MM.1S (cell line): ENCODE measurements at regions not wholly inside any gene's neighbourhood (a gene's known extent, or its start where the extent isn't known, plus 50 kb on each side); places are given as distances from the start of the nearest gene placed in this dataset.

Source experiments
- DNase-seq: peaks from one replicate; pipeline ENCODE4 v3.0.0-alpha.2; 2015
- H2AFZ ChIP-seq: fragments of 300-600 bp; sonication (generic); 2 replicates; pipeline ENCODE4 v1.6.0; 2016; ENCODE audit warnings: antibody characterized with exemption, low read length
- H3F3A ChIP-seq: fragments of 300-600 bp; sonication (generic); 2 replicates; pipeline ENCODE4 v1.6.1; 2016; ENCODE audit warnings: mild to moderate bottlenecking, antibody characterized with exemption, low read length, moderate library complexity, mixed read lengths; ENCODE audit not compliant: insufficient read depth
- H3K27ac ChIP-seq: fragments of 300-600 bp; sonication (generic); 2 replicates; pipeline ENCODE4 v1.5.1; 2016; ENCODE audit warnings: mild to moderate bottlenecking, low read length
- H3K27me3 ChIP-seq: fragments of 300-600 bp; sonication (generic); replicated peaks from 2 replicates; pipeline ENCODE4 v1.6.0; 2016; ENCODE audit warnings: low read length; ENCODE audit not compliant: insufficient read depth
- H3K36me3 ChIP-seq: fragments of 300-600 bp; sonication (generic); replicated peaks from 2 replicates; pipeline ENCODE4 v1.6.1; 2016; ENCODE audit warnings: mild to moderate bottlenecking, low read length, mixed read lengths; ENCODE audit not compliant: insufficient read depth
- H3K4me1 ChIP-seq: fragments of 300-600 bp; sonication (generic); 2 replicates; pipeline ENCODE4 v1.6.1; 2016; ENCODE audit warnings: low read length, mixed read lengths
- H3K4me2 ChIP-seq: fragments of 300-600 bp; sonication (generic); 2 replicates; pipeline ENCODE4 v1.6.0; 2016; ENCODE audit warnings: low read depth, low read length
- H3K4me3 ChIP-seq: fragments of 300-600 bp; sonication (generic); 2 replicates; pipeline ENCODE4 v1.5.1; 2016; ENCODE audit warnings: low read length, mixed read lengths
- H3K79me2 ChIP-seq: fragments of 300-600 bp; sonication (generic); 2 replicates; pipeline ENCODE4 v1.6.1; 2016; ENCODE audit warnings: mixed run types, low read length, mixed read lengths
- H3K9ac ChIP-seq: fragments of 300-600 bp; sonication (generic); 2 replicates; pipeline ENCODE4 v1.6.1; 2016; ENCODE audit warnings: low read length, mixed read lengths
- H3K9me2 ChIP-seq: fragments of 300-600 bp; sonication (generic); replicated peaks from 2 replicates; pipeline ENCODE4 v1.6.1; 2016; ENCODE audit warnings: mild to moderate bottlenecking, low read length, mixed read lengths; ENCODE audit not compliant: insufficient read depth
- H3K9me3 ChIP-seq: fragments of 300-600 bp; sonication (generic); replicated peaks from 2 replicates; pipeline ENCODE4 v1.6.1; 2016; ENCODE audit warnings: mild to moderate bottlenecking, low read length, mixed read lengths; ENCODE audit not compliant: insufficient read depth
- H4K20me1 ChIP-seq: fragments of 300-600 bp; sonication (generic); 2 replicates; pipeline ENCODE4 v1.6.1; 2016; ENCODE audit warnings: mild to moderate bottlenecking, low read length, moderate library complexity, mixed read lengths; ENCODE audit not compliant: insufficient read depth
- EZH2 ChIP-seq: fragments of 300-600 bp; sonication (generic); optimal IDR thresholded peaks from 2 replicates; pipeline ENCODE3; 2017; ENCODE audit warnings: low read depth, mild to moderate bottlenecking, antibody characterized with exemption, low read length, mixed read lengths
- EZH2phosphoT487 ChIP-seq: fragments of 300-600 bp; sonication (generic); IDR thresholded peaks from 2 replicates; pipeline ENCODE4 v1.6.1; 2018; ENCODE audit warnings: antibody characterized with exemption, low read length
- TF ChIP-seq, protein P1 (sequence below): fragments of 300-600 bp; sonication (generic); IDR thresholded peaks from 2 replicates; pipeline ENCODE4 v1.5.1; 2016; ENCODE audit warnings: antibody characterized with exemption, low read length, mixed read lengths

DNA sequence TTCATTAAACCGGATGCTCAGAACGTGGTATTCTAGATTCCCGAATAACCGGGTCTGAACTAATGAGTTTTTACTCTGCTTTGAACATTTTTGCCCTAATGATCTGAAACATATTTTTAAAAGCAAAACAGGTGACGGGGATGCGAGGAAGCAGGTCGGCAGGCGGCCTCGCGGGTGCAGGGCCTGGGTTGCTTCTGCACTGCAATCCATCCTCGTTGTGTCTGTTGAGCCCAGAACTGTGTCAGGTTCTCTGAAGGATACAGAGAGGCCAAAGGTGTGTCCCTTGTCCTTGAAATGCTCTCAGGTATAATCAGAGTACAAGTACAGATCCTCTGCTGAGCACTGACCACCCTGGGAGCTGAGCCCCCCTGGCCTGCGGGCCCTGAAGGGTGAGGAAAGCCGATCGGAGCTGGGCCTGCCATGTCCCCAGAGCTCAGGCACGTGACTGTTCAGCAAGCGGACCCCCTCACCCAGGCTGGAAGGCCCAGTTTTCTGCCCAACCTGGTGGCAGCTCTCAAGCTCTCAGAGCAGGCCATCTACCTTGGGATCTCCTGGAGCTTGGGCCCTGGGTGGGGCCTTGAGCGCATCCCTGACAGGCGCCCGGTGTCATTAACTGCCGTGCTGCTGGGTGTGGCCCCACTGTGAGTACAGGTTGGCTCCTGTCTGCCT is 151.8 kb downstream of the OLFM1 start:
- Histone ChIP-seq H3K27me3 (peaks cover 98% of the 10 kb centered on the region), H4K20me1 (no peaks in the 10 kb centered on the region), H3K36me3 (no peaks in the 10 kb centered on the region), H3K4me1 (no peaks in the 10 kb centered on the region), H3K4me2 (no peak overlapping the region), H3K27ac (no peak overlapping the region), H3K9me2 (no peaks in the 10 kb centered on the region), H3K4me3 (no peak overlapping the region), H3K9ac (no peak overlapping the region), H3F3A (no peaks in the 10 kb centered on the region), H2AFZ (no peak overlapping the region), H3K9me3 (no peaks in the 10 kb centered on the region), H3K79me2 (no peaks in the 10 kb centered on the region)
- no peak for DNase-seq
- no peak for TF ChIP-seq EZH2phosphoT487
- TF ChIP-seq, protein P1, sequence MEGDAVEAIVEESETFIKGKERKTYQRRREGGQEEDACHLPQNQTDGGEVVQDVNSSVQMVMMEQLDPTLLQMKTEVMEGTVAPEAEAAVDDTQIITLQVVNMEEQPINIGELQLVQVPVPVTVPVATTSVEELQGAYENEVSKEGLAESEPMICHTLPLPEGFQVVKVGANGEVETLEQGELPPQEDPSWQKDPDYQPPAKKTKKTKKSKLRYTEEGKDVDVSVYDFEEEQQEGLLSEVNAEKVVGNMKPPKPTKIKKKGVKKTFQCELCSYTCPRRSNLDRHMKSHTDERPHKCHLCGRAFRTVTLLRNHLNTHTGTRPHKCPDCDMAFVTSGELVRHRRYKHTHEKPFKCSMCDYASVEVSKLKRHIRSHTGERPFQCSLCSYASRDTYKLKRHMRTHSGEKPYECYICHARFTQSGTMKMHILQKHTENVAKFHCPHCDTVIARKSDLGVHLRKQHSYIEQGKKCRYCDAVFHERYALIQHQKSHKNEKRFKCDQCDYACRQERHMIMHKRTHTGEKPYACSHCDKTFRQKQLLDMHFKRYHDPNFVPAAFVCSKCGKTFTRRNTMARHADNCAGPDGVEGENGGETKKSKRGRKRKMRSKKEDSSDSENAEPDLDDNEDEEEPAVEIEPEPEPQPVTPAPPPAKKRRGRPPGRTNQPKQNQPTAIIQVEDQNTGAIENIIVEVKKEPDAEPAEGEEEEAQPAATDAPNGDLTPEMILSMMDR, result no peak
- no peak for TF ChIP-seq EZH2

DNA sequence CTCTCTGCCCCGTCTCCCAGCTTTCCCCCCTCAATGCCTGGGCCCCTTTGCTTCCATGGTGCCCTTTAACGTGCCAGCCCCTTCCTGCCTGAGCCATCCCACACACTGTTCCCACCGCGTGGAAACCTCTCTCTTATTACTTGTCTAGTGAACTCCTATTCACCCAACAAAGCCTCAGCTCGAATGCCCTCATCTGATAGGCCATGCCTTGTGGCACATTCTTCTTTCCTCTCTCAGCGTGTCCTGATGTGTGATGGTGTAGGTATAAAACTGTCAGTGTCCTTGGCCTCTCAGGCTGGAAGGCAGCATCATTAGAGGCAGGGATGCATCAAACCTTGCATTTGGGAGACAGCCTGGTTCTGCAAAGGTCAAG is 152.3 kb downstream of the OLFM1 start:
- H3K79me2 ChIP-seq, result no peaks in the 10 kb centered on the region
- no peaks in the 10 kb centered on the region for H3K36me3 ChIP-seq
- no peaks in the 10 kb centered on the region for H3K9me3 ChIP-seq
- DNase-seq, result no peak
- no peaks in the 10 kb centered on the region for H3K9me2 ChIP-seq
- TF ChIP-seq EZH2, result no peak
- H3K27ac ChIP-seq, result no peak overlapping the region
- no peak overlapping the region for H2AFZ ChIP-seq
- no peak overlapping the region for H3K4me2 ChIP-seq
- H3K27me3 ChIP-seq, result peaks cover 98% of the 10 kb centered on the region
- H3F3A ChIP-seq, result no peaks in the 10 kb centered on the region
- H4K20me1 ChIP-seq, result no peaks in the 10 kb centered on the region
- H3K4me1 ChIP-seq, result no peaks in the 10 kb centered on the region
- H3K4me3 ChIP-seq, result no peak overlapping the region
- H3K9ac ChIP-seq, result no peak overlapping the region

DNA sequence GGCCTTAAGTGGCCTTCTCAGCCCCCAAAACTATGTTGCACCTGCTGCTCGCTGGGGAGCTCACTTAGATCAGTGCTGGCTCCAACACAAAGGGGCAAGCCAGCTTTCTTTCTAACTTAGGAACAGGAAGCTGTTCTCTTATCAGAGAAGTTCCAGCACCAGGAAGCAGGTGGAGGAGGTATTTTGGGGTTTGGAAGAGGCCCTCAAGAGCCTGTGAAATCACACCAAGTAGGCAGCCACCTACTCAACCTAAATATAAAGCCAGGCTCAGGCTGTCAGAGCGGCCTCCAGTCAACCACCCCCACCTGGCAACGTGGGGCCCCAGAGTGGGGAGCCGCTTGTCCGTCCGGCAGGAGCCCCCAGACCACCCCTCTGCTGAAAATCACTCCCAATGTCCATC is 152.8 kb downstream of the OLFM1 start:
- Histone ChIP-seq H3K9me3 (no peaks in the 10 kb centered on the region), H3K4me2 (no peak overlapping the region), H3K9ac (no peak overlapping the region), H3F3A (no peaks in the 10 kb centered on the region), H2AFZ (no peak overlapping the region), H4K20me1 (no peaks in the 10 kb centered on the region), H3K4me3 (no peak overlapping the region), H3K27ac (no peak overlapping the region), H3K9me2 (no peaks in the 10 kb centered on the region), H3K27me3 (peaks cover 99% of the 10 kb centered on the region), H3K4me1 (no peaks in the 10 kb centered on the region), H3K79me2 (no peaks in the 10 kb centered on the region), H3K36me3 (no peaks in the 10 kb centered on the region)
- TF ChIP-seq, protein P1, result no peak
- no peak for TF ChIP-seq EZH2
- no peak for TF ChIP-seq EZH2phosphoT487
- no peak for DNase-seq

DNA sequence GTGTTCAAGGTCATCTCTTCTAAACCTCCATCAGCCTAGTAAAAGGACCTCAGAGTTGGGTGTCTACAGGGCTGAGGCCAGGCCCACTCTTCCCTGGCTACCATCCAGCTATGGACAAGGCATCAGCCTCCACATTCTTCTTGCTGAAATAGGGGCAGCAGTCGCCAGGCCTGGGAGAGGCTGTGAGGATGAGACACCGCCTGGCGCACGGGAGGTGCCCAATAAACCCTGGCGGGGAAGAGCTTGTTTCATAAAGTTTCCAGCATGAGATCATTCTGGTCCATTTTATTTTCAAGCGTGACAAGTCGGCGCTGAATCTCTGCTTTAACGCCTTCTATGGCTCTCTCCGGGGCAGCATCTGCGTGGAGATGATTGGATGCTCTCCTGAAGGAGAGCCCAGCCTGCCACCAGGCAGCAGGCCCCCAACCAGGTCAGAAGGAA is 153.4 kb downstream of the OLFM1 start:
- no peak for TF ChIP-seq EZH2
- TF ChIP-seq, protein P1, result no peak
- no peak for TF ChIP-seq EZH2phosphoT487
- H3K4me2 ChIP-seq, result no peak overlapping the region
- H2AFZ ChIP-seq, result no peak overlapping the region
- H3K9me2 ChIP-seq, result no peaks in the 10 kb centered on the region
- DNase-seq, result no peak
- peaks cover 99% of the 10 kb centered on the region for H3K27me3 ChIP-seq
- H4K20me1 ChIP-seq, result no peaks in the 10 kb centered on the region
- no peak overlapping the region for H3K27ac ChIP-seq
- no peaks in the 10 kb centered on the region for H3K4me1 ChIP-seq
- H3F3A ChIP-seq, result no peaks in the 10 kb centered on the region
- no peaks in the 10 kb centered on the region for H3K79me2 ChIP-seq
- no peak overlapping the region for H3K9ac ChIP-seq
- H3K9me3 ChIP-seq, result no peaks in the 10 kb centered on the region
- no peak overlapping the region for H3K4me3 ChIP-seq
- H3K36me3 ChIP-seq, result no peaks in the 10 kb centered on the region
